SK-N-SH (cell line): ENCODE measurements at regions not wholly inside any gene's neighbourhood (a gene's known extent, or its start where the extent isn't known, plus 50 kb on each side); places are given as distances from the start of the nearest gene placed in this dataset.

Experiments
- CTCF ChIA-PET: fragments of 300-600, 350-600 bp; formaldehyde crosslinking; extraction: SDS; loops from one replicate; lab custom pipeline; 2021; lab: Yijun Ruan, JAX
- POLR2A ChIA-PET: fragments of 350-600 bp; sonication (Branson Sonifier 250); formaldehyde crosslinking; extraction: SDS; loops from one replicate; lab custom pipeline; 2020; ENCODE audit warnings: antibody characterized with exemption, inconsistent platforms; lab: Yijun Ruan, JAX
- DNase-seq: peaks from one replicate; pipeline ENCODE4 v3.0.0; 2012
- H2AFZ ChIP-seq: fragments of 200-600 bp; sonication (generic); 2 replicates; pipeline ENCODE4 v1.8.1; 2016; ENCODE audit warnings: antibody characterized with exemption, mild to moderate bottlenecking, low read depth
- H3F3A ChIP-seq: fragments of 200-600 bp; sonication (generic); replicated peaks from 2 replicates; pipeline ENCODE3; 2016; ENCODE audit warnings: antibody characterized with exemption, mild to moderate bottlenecking; ENCODE audit not compliant: insufficient read depth
- H3K27ac ChIP-seq, 2 experiments: fragments of 200-500 bp in 1 of 2; fragments of 200-600 bp in 1 of 2; sonication (Bioruptor generic) in 1 of 2; sonication (generic), shearing (Covaris generic) in 1 of 2; 2 replicates each; pipeline versions ENCODE4 v1.5.1 to v1.6.1; 2014 to 2016; ENCODE audit warnings: low read depth in 2 of 2, inconsistent platforms in 1 of 2, low read length in 1 of 2, mild to moderate bottlenecking in 1 of 2, mixed read lengths in 1 of 2
- H3K27me3 ChIP-seq: fragments of 200-600 bp; sonication (generic), shearing (Covaris generic); 2 replicates; pipeline ENCODE4 v1.6.1; 2016; ENCODE audit warnings: mixed run types; ENCODE audit not compliant: insufficient read depth
- H3K36me3 ChIP-seq, 2 experiments: fragments of 200-500 bp in 1 of 2; fragments of 200-600 bp in 1 of 2; sonication (Bioruptor generic) in 1 of 2; sonication (generic) in 1 of 2; replicated peaks in 1 of 2; 2 replicates each; pipeline versions ENCODE3 to v1.5.1; 2014 to 2016; ENCODE audit warnings: low read length in 1 of 2, mild to moderate bottlenecking in 1 of 2; ENCODE audit not compliant: insufficient read depth in 2 of 2, control insufficient read depth in 1 of 2
- H3K4me1 ChIP-seq, 2 experiments: fragments of 200-500 bp in 1 of 2; fragments of 200-600 bp in 1 of 2; sonication (Bioruptor generic) in 1 of 2; sonication (generic), shearing (Covaris generic) in 1 of 2; 2 replicates each; pipeline versions ENCODE4 v1.5.1 to v1.6.1; 2014 to 2016; ENCODE audit warnings: low read depth in 1 of 2, low read length in 1 of 2, mixed run types in 1 of 2; ENCODE audit not compliant: insufficient read depth in 2 of 2, control insufficient read depth in 1 of 2
- H3K4me2 ChIP-seq: fragments of 200-600 bp; sonication (generic), shearing (Covaris generic); 2 replicates; pipeline ENCODE4 v1.6.1; 2017; ENCODE audit warnings: mixed run types
- H3K4me3 ChIP-seq, 2 experiments: fragments of 200-500 bp in 1 of 2; fragments of 200-600 bp in 1 of 2; sonication (Bioruptor generic) in 1 of 2; sonication (generic), shearing (Covaris generic) in 1 of 2; 2 replicates each; pipeline versions ENCODE4 v1.5.1 to v1.8.1; 2014 to 2016; ENCODE audit warnings: low read depth in 2 of 2, inconsistent platforms in 1 of 2, low read length in 1 of 2, mild to moderate bottlenecking in 1 of 2, mixed read lengths in 1 of 2, moderate library complexity in 1 of 2
- H3K79me2 ChIP-seq: fragments of 200-600 bp; sonication (generic); 2 replicates; pipeline ENCODE4 v1.8.1; 2017; ENCODE audit warnings: mild to moderate bottlenecking; ENCODE audit not compliant: insufficient read depth
- H3K9ac ChIP-seq: fragments of 200-600 bp; sonication (generic); 2 replicates; pipeline ENCODE4 v1.6.1; 2017; ENCODE audit warnings: mixed run types
- H3K9me2 ChIP-seq: fragments of 200-600 bp; sonication (generic); 2 replicates; pipeline ENCODE4 v1.6.1; 2017; ENCODE audit warnings: mixed run types
- H3K9me3 ChIP-seq: fragments of 200-600 bp; sonication (generic); 2 replicates; pipeline ENCODE4 v1.6.1; 2017; ENCODE audit warnings: mixed run types, mild to moderate bottlenecking, moderate library complexity
- H4K20me1 ChIP-seq: fragments of 200-600 bp; sonication (generic); 2 replicates; pipeline ENCODE4 v1.6.1; 2017; ENCODE audit warnings: mild to moderate bottlenecking, mixed run types; ENCODE audit not compliant: insufficient read depth
- FOSL2 ChIP-seq: IDR thresholded peaks from 2 replicates; pipeline ENCODE4 v1.4.0; 2012; ENCODE audit warnings: low read depth, mild to moderate bottlenecking, moderate library complexity, borderline replicate concordance
- GATA2 ChIP-seq: sonication (generic); formaldehyde crosslinking; IDR thresholded peaks from 2 replicates; pipeline ENCODE4 v1.5.0; 2020; ENCODE audit warnings: mild to moderate bottlenecking, missing genetic modification reagents
- MEF2A ChIP-seq: IDR thresholded peaks from 2 replicates; pipeline ENCODE4 v1.4.0; 2012; ENCODE audit warnings: low read depth, borderline replicate concordance
- NFIC ChIP-seq: IDR thresholded peaks from 2 replicates; pipeline ENCODE4 v1.4.0; 2012; ENCODE audit warnings: borderline replicate concordance
- RCOR1 ChIP-seq: fragments of 150-350 bp; IDR thresholded peaks from 2 replicates; pipeline ENCODE4 v1.6.1; 2017; ENCODE audit warnings: antibody characterized with exemption, low read length
- RFX5 ChIP-seq: IDR thresholded peaks from 2 replicates; pipeline ENCODE4 v1.6.1; 2012; ENCODE audit warnings: mild to moderate bottlenecking, improper control_type of control experiment, low read length
- WGBS: methylation state at CpG from one replicate; pipeline ENCODE4 v1.1.6; 2017; ENCODE audit warnings: low lambda C conversion rate; 5-methylcytosine and 5-hydroxymethylcytosine counted together
- TF ChIP-seq, protein P1 (sequence below): fragments of 200-600 bp; sonication (generic); IDR thresholded peaks from 2 replicates; pipeline ENCODE4 v1.6.1; 2017; ENCODE audit warnings: antibody characterized with exemption, mild to moderate bottlenecking, moderate library complexity
- TF ChIP-seq, protein P2 (sequence below): IDR thresholded peaks from 2 replicates; pipeline ENCODE4 v1.6.1; 2012; ENCODE audit warnings: mild to moderate bottlenecking, low read depth, low read length, moderate library complexity

DNA sequence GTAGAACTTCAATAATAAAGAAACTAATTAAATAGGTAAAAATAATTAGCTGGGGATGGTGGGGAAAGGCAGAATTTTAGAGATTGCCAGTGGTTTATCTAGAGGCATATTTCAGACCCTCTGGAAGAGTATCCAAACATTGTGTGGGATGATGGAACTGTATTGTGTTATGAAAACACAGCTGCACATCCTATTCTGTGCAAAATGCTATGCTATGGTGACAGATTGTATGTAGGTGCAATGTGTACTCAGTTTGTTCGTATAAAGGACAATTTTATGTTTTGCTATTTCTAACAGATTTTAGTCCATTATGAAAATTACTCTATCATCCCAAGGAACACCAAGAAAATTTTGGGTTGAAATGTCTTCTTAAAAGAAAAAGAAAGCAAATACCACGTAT lies 1054.7 kb downstream of the PDHA2 start:
- TF ChIP-seq, protein P1, sequence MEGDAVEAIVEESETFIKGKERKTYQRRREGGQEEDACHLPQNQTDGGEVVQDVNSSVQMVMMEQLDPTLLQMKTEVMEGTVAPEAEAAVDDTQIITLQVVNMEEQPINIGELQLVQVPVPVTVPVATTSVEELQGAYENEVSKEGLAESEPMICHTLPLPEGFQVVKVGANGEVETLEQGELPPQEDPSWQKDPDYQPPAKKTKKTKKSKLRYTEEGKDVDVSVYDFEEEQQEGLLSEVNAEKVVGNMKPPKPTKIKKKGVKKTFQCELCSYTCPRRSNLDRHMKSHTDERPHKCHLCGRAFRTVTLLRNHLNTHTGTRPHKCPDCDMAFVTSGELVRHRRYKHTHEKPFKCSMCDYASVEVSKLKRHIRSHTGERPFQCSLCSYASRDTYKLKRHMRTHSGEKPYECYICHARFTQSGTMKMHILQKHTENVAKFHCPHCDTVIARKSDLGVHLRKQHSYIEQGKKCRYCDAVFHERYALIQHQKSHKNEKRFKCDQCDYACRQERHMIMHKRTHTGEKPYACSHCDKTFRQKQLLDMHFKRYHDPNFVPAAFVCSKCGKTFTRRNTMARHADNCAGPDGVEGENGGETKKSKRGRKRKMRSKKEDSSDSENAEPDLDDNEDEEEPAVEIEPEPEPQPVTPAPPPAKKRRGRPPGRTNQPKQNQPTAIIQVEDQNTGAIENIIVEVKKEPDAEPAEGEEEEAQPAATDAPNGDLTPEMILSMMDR, result no peak
- Histone ChIP-seq H3K4me2 (no peak overlapping the region), H3K9me2 (no peaks in the 10 kb centered on the region), H3F3A (no peaks in the 10 kb centered on the region), H3K27ac (no peak overlapping the region), H3K79me2 (no peaks in the 10 kb centered on the region; the same call in 1 of the 2 replicates), H3K36me3 (no peaks in the 10 kb centered on the region), H3K9me3 (no peaks in the 10 kb centered on the region), H3K4me1 (no peaks in the 10 kb centered on the region), H3K4me3 (no peak overlapping the region), H4K20me1 (no peaks in the 10 kb centered on the region), H3K27me3 (no peaks in the 10 kb centered on the region), H2AFZ (no peak overlapping the region), H3K9ac (no peak overlapping the region)
- WGBS, result 21% methylated on average over 2 of the region's 2 CpGs
- CTCF ChIA-PET, result no interaction called here
- POLR2A ChIA-PET, result no interaction called here
- no peak for DNase-seq

DNA sequence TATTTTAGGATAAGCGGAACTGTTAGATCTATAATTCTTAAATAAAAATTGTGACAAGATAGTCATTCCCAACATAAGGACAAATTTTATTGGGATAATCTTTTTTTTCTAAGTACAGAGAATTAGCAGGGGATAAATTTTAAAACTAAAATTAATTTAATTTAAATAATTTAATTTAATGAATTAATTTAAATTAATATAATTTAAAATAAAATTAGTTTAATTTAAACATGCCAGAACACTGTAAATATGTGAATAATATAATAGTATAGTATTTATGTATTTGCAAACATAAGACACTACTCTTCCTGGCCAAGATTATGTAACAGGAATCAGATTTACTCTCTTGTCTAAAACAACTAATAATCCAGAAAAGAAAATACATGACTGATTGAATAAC lies 1055.9 kb downstream of the PDHA2 start:
- no peak for DNase-seq
- no peaks in the 10 kb centered on the region; the same call in 1 of the 2 replicates for H3K79me2 ChIP-seq
- no peak overlapping the region for H3K4me3 ChIP-seq
- no peaks in the 10 kb centered on the region for H3K9me3 ChIP-seq
- WGBS, result 60% methylated on average over 1 of the region's 1 CpG
- H3K9me2 ChIP-seq, result no peaks in the 10 kb centered on the region
- no peaks in the 10 kb centered on the region for H3K4me1 ChIP-seq
- H3K27ac ChIP-seq, result no peak overlapping the region
- H3K4me2 ChIP-seq, result no peak overlapping the region
- TF ChIP-seq RFX5 (no peak), NFIC (no peak), GATA2 (no peak), MEF2A (no peak), RCOR1 (no peak), FOSL2 (no peak)
- TF ChIP-seq, protein P2, sequence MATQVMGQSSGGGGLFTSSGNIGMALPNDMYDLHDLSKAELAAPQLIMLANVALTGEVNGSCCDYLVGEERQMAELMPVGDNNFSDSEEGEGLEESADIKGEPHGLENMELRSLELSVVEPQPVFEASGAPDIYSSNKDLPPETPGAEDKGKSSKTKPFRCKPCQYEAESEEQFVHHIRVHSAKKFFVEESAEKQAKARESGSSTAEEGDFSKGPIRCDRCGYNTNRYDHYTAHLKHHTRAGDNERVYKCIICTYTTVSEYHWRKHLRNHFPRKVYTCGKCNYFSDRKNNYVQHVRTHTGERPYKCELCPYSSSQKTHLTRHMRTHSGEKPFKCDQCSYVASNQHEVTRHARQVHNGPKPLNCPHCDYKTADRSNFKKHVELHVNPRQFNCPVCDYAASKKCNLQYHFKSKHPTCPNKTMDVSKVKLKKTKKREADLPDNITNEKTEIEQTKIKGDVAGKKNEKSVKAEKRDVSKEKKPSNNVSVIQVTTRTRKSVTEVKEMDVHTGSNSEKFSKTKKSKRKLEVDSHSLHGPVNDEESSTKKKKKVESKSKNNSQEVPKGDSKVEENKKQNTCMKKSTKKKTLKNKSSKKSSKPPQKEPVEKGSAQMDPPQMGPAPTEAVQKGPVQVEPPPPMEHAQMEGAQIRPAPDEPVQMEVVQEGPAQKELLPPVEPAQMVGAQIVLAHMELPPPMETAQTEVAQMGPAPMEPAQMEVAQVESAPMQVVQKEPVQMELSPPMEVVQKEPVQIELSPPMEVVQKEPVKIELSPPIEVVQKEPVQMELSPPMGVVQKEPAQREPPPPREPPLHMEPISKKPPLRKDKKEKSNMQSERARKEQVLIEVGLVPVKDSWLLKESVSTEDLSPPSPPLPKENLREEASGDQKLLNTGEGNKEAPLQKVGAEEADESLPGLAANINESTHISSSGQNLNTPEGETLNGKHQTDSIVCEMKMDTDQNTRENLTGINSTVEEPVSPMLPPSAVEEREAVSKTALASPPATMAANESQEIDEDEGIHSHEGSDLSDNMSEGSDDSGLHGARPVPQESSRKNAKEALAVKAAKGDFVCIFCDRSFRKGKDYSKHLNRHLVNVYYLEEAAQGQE, result no peak
- TF ChIP-seq, all 33 proteins: peak for 0
- Histone ChIP-seq H2AFZ (no peak overlapping the region), H4K20me1 (no peaks in the 10 kb centered on the region), H3K27me3 (no peaks in the 10 kb centered on the region), H3F3A (no peaks in the 10 kb centered on the region), H3K9ac (no peak overlapping the region), H3K36me3 (no peaks in the 10 kb centered on the region)
- ChIA-PET CTCF (no interaction called here), POLR2A (no interaction called here)
